ENCODE measurements at regions not wholly inside any gene's neighbourhood (a gene's known extent, or its start where the extent isn't known, plus 50 kb on each side); places are given as distances from the start of the nearest gene placed in this dataset.
A peak's percentile ranks its signal among the peaks of the same experiment; 100 is the strongest.

DNA sequence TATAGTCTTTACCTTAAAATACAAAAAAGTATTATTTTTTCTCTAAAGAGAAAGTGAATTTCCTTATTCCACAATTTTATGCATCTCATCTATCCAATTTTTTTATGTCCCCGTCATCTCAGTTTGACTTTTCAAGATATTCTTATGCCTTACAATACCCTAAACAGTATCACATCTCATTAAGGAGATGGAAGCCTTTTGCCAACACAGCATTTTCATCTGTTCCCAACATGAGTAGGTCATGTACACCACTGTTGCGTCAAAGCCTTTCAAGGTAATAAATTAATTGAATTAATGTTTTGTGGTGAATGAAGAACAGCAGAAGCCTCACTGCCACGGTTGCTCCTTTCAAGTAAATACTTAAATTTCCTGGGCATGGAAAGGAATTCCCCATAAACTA lies 299.4 kb downstream of the EPHA4 start:
- Histone ChIP-seq H3K27ac (no peak overlapping the region), H3K27me3 (replicated peaks) (no peaks in the 10 kb centered on the region), H3K4me3 (no peak overlapping the region), H3K9me3 (replicated peaks) (no peaks in the 10 kb centered on the region; the same call in 1 of the 2 replicates), H3K36me3 (no peaks in the 10 kb centered on the region), H3K4me1 (replicated peaks) (no peaks in the 10 kb centered on the region)
- no peak for DNase-seq (ENCODE audit: low read depth in 1 of 2, low spot score in 2 of 2)

DNA sequence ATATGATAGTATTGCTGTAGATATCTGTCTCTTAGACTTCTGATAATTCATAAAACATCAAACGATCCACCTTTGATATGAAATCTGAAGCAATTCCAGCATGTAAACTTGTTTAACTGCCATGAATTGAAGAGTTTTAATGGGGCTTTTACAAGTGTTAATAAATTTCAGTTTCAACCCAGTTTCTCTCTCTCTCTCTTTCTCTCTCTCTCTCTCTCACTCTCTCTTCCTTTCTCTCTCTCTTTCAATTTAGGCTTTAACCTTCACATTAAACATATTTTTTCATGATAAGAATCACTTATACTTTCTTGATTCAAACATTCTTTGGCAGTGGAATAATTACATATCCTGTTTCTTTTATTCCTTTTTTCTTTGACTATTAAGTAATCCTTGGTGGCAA lies 296.1 kb downstream of the EPHA4 start:
- Histone ChIP-seq H3K9me3 (replicated peaks) (no peaks in the 10 kb centered on the region), H3K4me3 (no peak overlapping the region), H3K27ac (no peak overlapping the region), H3K36me3 (no peaks in the 10 kb centered on the region), H3K27me3 (replicated peaks) (no peaks in the 10 kb centered on the region), H3K4me1 (replicated peaks) (no peaks in the 10 kb centered on the region)
- DNase-seq (ENCODE audit: low read depth in 1 of 2, low spot score in 2 of 2), result no peak

DNA sequence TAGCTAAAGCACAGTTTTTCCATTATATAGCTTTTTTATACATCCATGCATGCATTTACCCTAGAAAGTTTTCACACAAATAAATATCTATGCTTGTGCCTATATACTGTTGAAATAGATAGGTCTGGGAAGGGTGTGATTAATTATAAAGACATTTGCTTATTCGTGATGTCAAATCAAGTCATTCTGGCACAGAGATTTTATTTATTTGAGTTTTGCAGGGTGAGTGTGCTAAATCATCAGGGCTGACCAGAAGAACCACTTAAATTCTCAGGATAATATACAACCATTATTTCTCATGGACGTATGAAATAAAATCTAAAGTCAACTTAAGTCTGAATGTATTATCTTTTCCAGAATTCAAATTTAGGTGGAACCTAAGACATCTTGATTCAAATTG lies 295.5 kb downstream of the EPHA4 start:
- Histone ChIP-seq H3K4me1 (replicated peaks) (no peaks in the 10 kb centered on the region), H3K36me3 (no peaks in the 10 kb centered on the region), H3K27ac (no peak overlapping the region), H3K9me3 (replicated peaks) (no peaks in the 10 kb centered on the region), H3K27me3 (replicated peaks) (no peaks in the 10 kb centered on the region), H3K4me3 (no peak overlapping the region)
- DNase-seq (ENCODE audit: low read depth in 1 of 2, low spot score in 2 of 2), result no peak

DNA sequence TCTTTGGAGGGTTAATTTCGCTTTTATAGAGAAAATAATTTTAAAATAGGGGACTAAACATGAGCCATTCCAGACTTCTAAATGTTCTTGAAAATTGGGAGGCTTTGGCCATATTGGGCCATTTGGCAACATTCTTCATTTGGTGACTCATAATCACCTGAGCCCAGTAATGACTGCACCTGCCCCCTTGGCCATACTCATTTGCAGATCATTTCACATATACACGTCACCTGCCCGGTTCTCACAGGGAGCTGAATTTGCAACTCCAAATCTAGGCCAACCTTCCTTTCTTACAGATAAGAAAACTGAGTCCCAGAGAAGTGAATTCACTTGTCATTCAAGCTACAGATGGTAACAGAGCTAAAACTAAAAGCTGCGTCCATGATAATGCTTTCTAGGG lies 289.7 kb downstream of the EPHA4 start:
- Histone ChIP-seq H3K27me3 (replicated peaks) (no peaks in the 10 kb centered on the region), H3K4me1 (replicated peaks) (no peaks in the 10 kb centered on the region), H3K27ac (no peak overlapping the region), H3K36me3 (no peaks in the 10 kb centered on the region), H3K9me3 (replicated peaks) (no peaks in the 10 kb centered on the region), H3K4me3 (no peak overlapping the region)
- no peak for DNase-seq (ENCODE audit: low read depth in 1 of 2, low spot score in 2 of 2)

DNA sequence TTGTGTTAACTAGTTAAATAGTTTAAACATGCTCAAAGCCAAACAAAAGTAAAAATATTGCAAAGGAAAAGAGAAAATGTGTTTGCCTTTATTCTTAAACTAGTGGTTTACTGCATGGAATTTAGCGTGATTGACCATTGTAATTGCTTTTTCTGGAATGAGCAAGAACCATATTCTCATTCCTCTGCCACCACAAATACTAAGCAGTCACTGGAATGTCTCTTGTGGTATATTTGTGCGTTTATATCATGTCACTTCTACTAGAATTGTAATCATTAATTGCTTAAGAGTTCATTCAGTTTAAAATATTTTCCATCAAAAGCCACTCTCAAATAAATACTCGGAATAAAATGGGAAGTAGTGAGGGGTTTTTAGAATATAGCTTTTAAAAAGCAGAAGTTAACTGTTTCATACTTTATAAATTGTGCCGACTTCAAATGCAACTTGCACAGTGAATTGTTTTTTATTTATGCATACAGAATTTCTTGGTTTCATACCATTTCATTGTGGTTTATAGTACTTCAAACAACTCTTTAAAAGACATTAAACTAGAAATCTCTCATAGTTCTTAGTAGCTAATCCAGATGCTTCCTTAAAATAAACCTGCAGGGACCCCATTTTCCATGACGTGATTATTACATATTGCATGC lies 288.1 kb downstream of the EPHA4 start:
- Histone ChIP-seq H3K27ac (no peak overlapping the region), H3K9me3 (replicated peaks) (no peaks in the 10 kb centered on the region), H3K36me3 (no peaks in the 10 kb centered on the region), H3K4me1 (replicated peaks) (no peaks in the 10 kb centered on the region), H3K4me3 (no peak overlapping the region), H3K27me3 (replicated peaks) (no peaks in the 10 kb centered on the region)
- DNase-seq (ENCODE audit: low read depth in 1 of 2, low spot score in 2 of 2), result peak in 1 of 2 experiments; percentile 36

DNA sequence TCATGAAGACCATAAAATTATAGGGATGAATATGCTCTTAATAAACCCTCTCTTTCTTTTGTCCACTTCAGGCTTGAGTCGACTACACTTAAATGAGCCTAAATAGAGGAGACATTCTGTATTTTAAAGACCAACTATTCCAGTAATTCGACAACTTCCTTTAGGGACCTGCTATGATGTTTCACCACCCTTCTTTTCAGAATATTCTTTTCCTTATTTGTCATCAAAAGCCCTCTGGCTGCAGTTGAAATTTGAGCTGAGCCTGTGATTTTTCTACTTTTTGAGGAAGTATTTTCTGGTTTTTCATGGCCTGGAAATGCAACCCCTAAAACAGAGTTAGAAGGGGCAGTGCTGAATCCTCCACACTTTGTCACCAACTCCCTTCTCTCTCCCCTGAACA lies 287.0 kb downstream of the EPHA4 start:
- H3K9me3 ChIP-seq (replicated peaks), result no peaks in the 10 kb centered on the region
- no peaks in the 10 kb centered on the region for H3K4me1 ChIP-seq (replicated peaks)
- H3K27ac ChIP-seq, result no peak overlapping the region
- H3K4me3 ChIP-seq, result no peak overlapping the region
- DNase-seq (ENCODE audit: low read depth in 1 of 2, low spot score in 2 of 2), result no peak
- H3K36me3 ChIP-seq, result no peaks in the 10 kb centered on the region
- no peaks in the 10 kb centered on the region for H3K27me3 ChIP-seq (replicated peaks)

DNA sequence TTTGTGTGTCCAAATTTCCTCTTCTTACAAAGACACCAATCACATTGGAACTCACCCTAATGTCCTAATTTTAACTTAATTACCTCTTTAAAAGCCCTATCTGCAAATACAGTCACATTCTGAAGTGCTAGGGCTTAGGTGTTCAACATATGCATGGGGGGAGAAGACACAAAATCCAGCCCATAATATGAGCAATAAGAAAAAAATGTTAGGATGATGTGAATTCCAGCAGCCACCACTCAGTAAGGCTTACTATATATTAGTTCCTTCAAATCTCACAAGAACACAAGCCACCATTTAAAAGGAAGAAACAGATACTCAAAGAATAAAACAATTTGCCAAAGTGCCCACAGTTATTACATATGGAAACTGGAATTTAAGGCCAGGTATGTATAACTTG lies 285.7 kb downstream of the EPHA4 start:
- Histone ChIP-seq H3K27me3 (replicated peaks) (no peaks in the 10 kb centered on the region), H3K27ac (no peak overlapping the region), H3K4me3 (no peak overlapping the region), H3K9me3 (replicated peaks) (no peaks in the 10 kb centered on the region), H3K4me1 (replicated peaks) (no peaks in the 10 kb centered on the region), H3K36me3 (no peaks in the 10 kb centered on the region)
- no peak for DNase-seq (ENCODE audit: low read depth in 1 of 2, low spot score in 2 of 2)

DNA sequence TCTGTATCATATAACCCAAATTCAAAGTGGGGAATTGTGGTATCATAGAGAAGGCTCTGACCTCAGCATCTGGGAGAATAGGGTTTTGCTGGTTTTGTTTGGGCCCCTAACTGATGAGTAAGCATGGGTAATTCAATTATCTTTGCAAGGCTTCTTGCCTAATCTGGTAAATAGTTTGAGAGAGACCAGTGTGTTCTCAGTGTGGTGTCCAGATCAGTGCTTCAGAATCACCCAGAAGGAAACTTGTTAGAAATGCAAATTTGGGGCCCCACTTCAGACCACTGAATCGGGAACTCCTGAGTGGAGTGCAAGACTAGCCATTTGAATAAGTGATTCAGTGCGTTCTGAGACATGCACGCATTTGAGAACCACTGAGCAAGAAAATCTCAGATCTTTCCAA lies 282.7 kb downstream of the EPHA4 start:
- H3K27me3 ChIP-seq (replicated peaks), result no peaks in the 10 kb centered on the region
- H3K36me3 ChIP-seq, result no peaks in the 10 kb centered on the region
- no peak overlapping the region for H3K27ac ChIP-seq
- no peak for DNase-seq (ENCODE audit: low read depth in 1 of 2, low spot score in 2 of 2)
- no peaks in the 10 kb centered on the region for H3K4me1 ChIP-seq (replicated peaks)
- no peaks in the 10 kb centered on the region for H3K9me3 ChIP-seq (replicated peaks)
- H3K4me3 ChIP-seq, result no peak overlapping the region

DNA sequence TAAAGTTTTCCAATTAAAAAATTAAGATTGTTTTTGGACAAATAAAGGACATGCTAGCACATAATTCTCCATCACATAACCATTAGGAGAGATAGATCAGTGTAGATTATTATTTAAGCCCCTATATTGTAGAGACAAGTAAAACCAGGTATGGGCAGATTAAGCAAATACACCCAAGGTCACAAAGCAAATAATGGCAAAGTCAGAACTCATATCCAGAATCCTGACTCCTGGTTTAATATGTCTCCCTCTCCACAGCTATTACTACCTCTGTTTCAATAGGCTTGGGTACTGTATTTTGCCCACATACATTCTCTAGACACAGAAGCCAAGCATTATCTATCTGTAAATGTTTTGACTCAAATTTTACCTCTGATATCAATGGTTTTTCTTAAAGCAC lies 282.3 kb downstream of the EPHA4 start:
- Histone ChIP-seq H3K36me3 (no peaks in the 10 kb centered on the region), H3K27me3 (replicated peaks) (no peaks in the 10 kb centered on the region), H3K4me1 (replicated peaks) (no peaks in the 10 kb centered on the region), H3K9me3 (replicated peaks) (no peaks in the 10 kb centered on the region), H3K27ac (no peak overlapping the region), H3K4me3 (no peak overlapping the region)
- DNase-seq (ENCODE audit: low read depth in 1 of 2, low spot score in 2 of 2), result no peak

DNA sequence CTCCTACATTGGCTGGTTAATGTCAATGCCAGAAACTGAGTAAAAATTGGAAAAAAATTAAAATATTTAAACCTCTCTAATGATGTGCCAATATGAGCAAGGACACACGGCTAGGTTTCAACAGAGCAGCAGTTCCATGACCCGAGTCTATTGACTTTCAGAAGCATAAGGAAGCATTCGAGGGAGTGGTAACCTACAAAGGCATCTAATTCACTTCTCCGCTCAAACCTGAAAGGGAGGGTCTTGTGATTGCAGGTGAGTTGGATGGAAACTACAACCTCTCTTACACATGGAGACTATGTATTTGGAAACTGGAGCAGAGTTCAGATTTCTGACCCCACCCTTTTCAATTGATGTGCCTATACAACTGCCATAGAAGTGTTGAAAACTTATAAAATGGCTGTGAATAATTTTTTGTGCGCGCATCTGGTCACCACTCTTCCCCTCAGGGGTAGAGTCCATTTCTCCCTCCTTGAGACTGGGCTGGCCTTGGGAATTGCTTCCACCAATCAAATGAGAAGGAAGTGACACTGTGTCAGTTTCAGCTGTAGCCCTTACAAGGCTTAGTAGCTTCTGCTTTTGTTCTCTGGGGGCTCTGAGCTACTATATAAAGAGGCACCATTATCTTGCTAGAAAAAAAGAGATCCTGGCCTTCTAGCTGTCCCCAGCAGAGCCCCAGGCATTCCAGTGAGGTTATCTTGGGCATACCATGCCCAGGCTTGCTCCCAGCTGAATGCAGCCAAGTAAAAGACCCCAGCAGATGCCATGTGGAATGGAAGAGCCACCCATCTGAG lies 278.0 kb downstream of the EPHA4 start:
- no peaks in the 10 kb centered on the region for H3K27me3 ChIP-seq (replicated peaks)
- H3K36me3 ChIP-seq, result no peaks in the 10 kb centered on the region
- no peaks in the 10 kb centered on the region for H3K9me3 ChIP-seq (replicated peaks)
- no peak for DNase-seq (ENCODE audit: low read depth in 1 of 2, low spot score in 2 of 2)
- no peaks in the 10 kb centered on the region for H3K4me1 ChIP-seq (replicated peaks)
- H3K27ac ChIP-seq, result no peak overlapping the region
- no peak overlapping the region for H3K4me3 ChIP-seq

DNA sequence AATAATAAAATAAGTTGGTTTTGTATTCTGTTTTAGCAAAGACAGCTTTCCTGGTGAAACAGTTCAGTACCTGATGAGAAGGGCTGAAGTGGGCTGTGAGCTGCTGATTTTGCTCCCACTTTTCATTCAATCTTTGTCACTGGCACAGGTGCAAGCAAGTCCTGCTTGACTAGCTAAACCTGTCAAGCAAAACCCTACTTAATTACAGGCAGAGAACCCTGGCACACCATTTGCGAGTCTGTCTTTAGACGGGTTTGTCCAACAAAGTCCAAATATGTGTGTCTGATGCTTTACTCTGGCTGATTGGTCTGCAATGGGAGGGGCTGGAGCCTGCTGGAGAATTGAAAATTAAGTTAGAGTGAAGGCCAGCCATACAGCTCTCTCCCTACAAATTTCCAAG lies 267.2 kb downstream of the EPHA4 start:
- H3K9me3 ChIP-seq (replicated peaks), result no peaks in the 10 kb centered on the region
- DNase-seq (ENCODE audit: low read depth in 1 of 2, low spot score in 2 of 2), result no peak
- no peak overlapping the region for H3K27ac ChIP-seq
- no peaks in the 10 kb centered on the region for H3K4me1 ChIP-seq (replicated peaks)
- H3K36me3 ChIP-seq, result no peaks in the 10 kb centered on the region
- no peaks in the 10 kb centered on the region for H3K27me3 ChIP-seq (replicated peaks)
- no peak overlapping the region for H3K4me3 ChIP-seq

DNA sequence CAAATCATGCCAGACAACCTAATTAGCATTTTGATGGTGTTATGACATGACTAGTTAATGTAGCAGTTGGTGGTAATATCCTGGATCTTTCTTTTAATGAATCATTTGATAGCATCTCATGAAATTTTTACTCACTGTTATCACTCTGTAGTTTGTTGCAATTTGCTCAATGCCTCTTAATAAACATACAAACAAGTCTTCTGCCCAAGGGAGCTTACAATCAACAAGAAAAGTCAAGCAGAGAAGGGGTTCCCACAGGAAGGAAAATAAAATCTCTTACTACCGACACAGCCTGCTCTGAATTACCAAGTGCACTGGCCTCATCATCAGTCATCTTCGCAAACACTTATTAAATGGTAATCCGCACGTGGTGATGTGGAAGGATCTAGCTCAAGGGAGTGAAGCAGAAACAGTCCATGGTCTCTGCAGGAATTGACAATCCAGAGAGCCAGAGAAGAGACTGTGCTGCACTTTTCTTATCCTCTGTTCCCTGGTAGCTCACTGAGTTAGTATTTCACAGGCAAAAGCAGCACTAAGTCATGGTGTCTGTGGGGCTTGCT lies 263.5 kb downstream of the EPHA4 start:
- Histone ChIP-seq H3K4me3 (no peak overlapping the region), H3K27ac (no peak overlapping the region), H3K9me3 (replicated peaks) (no peaks in the 10 kb centered on the region), H3K36me3 (no peaks in the 10 kb centered on the region), H3K27me3 (replicated peaks) (0 out of 2 replicates have a peak, but pooled peaks cover 5% of the 10 kb centered on the region), H3K4me1 (replicated peaks) (no peaks in the 10 kb centered on the region)
- no peak for DNase-seq (ENCODE audit: low read depth in 1 of 2, low spot score in 2 of 2)

DNA sequence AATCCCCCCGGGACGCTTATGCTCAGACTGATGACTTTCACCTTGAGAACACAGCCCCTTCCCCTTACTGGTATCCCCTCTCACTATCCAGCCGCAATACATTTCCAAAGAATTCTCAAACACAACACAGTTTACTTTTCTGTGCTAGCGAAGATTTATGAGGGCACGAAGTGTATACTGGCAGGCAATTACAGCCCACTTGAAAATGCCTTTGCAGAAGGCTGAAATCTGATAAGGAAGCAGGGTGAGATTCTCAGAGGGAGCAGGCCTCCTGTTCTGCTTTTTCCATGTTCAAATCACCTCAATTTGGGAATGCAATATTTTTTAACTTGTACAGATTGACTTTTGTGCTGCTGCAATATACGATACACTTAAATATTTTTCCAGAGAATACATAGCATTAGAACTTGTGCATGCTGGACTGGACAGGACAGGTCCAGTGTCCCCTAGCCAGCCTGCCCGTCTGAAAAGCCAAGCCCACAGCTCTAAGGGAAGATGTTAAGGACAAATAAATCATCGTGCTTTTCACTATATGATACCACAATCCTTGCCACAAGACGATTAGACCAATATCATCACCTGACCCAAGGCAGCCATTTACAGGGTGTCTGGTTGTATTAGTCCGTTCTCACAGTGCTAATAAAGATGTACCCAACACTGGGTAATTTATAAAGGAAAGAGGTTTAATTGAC lies 262.1 kb downstream of the EPHA4 start:
- H3K27ac ChIP-seq, result no peak overlapping the region
- H3K4me1 ChIP-seq (replicated peaks), result no peaks in the 10 kb centered on the region
- H3K36me3 ChIP-seq, result no peaks in the 10 kb centered on the region
- H3K9me3 ChIP-seq (replicated peaks), result no peaks in the 10 kb centered on the region
- H3K27me3 ChIP-seq (replicated peaks), result 0 out of 2 replicates have a peak, but pooled peaks cover 5% of the 10 kb centered on the region
- H3K4me3 ChIP-seq, result no peak overlapping the region
- DNase-seq (ENCODE audit: low read depth in 1 of 2, low spot score in 2 of 2), result no peak

DNA sequence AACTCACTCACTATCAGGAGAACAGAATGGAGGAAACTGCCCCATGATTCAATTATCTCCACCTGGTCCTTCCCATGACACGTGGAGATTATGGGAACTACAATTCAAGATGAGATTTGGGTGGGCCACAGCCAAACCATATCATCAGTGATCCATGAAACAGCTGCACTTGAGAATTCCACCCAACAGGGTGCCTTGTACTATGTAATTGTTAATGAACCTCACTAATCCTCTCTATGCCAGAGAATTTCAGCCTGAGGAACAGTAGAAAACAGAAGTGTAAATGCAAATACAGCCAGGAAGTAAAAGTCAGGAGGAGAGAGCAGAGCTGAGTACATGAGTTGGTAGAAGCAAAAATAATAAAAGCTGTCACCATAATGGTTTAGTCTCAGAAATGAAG lies 261.4 kb downstream of the EPHA4 start:
- Histone ChIP-seq H3K9me3 (replicated peaks) (no peaks in the 10 kb centered on the region), H3K36me3 (no peaks in the 10 kb centered on the region), H3K4me1 (replicated peaks) (no peaks in the 10 kb centered on the region), H3K27ac (no peak overlapping the region), H3K27me3 (replicated peaks) (0 out of 2 replicates have a peak, but pooled peaks cover 5% of the 10 kb centered on the region), H3K4me3 (no peak overlapping the region)
- no peak for DNase-seq (ENCODE audit: low read depth in 1 of 2, low spot score in 2 of 2)
